GM21526 (cell line): ENCODE measurements at regions not wholly inside any gene's neighbourhood (a gene's known extent, or its start where the extent isn't known, plus 50 kb on each side); places are given as distances from the start of the nearest gene placed in this dataset.
"Not testable (repeated sequence)": the region's sequence is repeated elsewhere in the genome, so short reads cannot be mapped to it uniquely, and the experiment has no call there.

Experiments
- ATAC-seq: cut with Tn5 transposase; IDR thresholded peaks from one replicate; pipeline ENCODE4 v1.9.1; 2021; ENCODE audit warnings: moderate library complexity; ENCODE audit not compliant: unreplicated experiment, low FRiP score

DNA sequence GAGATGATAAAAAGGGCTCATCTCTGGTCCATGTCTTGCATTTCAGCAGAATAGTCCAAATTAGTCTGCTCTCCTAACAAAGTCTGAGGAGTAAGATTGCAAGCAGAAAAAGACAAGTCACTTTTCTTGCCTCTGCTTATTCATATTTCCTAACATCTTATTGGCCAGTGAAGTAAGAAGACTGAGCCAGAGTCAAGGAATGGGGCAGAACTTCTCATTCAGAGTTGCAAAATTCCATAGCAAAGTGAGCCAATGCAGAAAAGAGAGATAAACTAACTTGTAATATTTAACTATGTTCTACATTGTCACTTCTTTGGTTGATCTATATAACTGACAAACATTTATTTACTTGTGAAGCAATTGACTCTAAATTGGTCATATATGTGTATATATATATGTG is 2304.0 kb downstream of the ARAP2 start:
- ATAC-seq = no peak

DNA sequence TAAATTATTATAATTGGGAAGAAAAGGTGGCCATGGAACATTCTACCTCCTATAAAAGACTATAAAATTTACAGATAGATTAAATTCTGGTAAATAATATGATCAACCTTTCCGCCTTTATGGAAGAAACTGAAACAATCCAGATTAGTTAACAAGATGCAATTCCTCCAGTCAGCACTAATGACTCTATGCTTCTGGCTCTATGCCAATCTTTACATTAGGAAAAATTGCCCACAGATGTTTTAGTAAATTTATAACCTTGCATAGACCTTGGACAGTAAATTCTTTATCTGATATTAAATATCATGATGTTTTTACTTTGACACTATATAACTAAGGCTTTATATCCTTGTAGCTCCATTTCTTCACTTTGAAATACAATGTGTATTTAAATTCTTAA is 2302.5 kb downstream of the ARAP2 start:
- ATAC-seq = no peak

GRCh38 chr4:33948921-33949320 is 2295.4 kb downstream of the ARAP2 start:
- ATAC-seq = no peak

DNA sequence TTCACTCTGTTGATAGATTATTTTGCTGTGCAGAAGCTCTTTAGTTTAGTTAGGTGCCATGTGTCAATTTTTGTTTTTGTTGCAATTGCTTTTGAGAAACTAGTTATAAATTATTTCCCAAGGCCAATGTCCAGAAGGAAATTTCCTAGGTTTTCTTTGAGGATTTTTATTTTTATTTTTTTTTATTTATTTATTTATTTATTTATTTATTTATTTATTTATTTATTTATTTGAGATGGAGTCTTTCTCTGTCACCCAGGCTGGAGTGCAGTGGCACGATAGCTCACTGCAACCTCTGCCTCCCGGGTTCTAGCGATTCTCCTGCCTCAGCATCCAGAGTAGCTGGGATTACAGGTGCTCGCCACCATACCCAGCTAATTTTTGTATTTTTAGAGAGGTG is 2290.5 kb downstream of the ARAP2 start:
- not testable (repeated sequence) for ATAC-seq

- no peak for ATAC-seq
Measured at GRCh38 chr4:33954759-33955158, 2289.6 kb downstream of the ARAP2 start.

DNA sequence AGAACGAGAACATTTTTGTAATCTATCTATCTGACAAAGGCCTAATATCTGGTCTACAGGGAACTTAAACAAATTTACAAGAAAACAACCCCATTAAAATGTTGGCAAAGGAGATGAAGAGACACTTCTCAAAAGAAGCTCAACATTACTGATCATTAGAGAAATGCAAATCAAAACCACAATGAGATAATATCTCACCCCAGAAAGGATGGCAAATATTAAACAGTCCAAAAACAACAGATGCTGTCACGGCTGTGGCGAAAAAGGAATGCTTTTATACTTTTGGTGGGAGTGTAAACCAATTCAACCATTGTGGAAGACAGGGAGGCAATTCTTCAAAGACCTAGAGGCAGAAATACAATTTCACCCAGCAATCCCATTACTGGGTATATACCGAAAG is 2284.8 kb downstream of the ARAP2 start:
- ATAC-seq = no peak

DNA sequence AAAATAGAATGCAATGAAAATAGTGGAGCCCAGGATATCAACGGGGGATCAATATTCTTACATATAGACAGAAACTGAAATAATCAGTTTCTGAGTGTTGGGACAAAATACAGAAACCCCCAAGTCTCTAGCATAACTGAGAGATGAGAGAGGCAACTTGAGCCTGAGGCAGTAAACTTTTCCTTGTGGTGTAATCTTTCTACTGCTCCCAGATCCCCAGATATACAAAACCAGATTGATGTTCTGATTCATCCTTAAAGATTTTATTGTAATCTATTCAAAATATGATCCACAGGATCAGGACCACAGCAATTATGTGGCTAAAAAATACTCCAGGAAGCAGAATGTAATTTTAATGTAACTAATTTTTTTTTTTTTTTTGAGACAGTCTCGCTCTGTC is 2282.6 kb downstream of the ARAP2 start:
- ATAC-seq = no peak

DNA sequence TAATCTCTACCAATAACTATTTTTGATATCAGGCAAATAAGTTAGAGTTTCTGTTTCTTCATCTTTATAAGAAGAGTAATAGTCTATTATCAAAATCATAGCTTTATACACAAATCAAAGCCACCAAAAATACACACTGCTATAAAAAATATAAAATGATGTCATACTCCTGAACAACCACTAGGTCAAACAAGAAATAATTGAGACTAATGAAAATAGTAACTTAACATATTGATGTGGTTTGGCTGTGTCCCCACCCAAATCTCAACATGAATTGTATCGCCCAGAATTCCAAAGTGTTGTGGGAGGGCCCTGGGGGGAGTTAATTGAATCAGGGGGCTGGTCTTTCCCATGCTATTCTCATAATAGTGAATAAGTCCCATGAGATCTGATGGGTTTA is 2277.5 kb downstream of the ARAP2 start:
- ATAC-seq = no peak

GRCh38 chr4:33974270-33974669 is 2270.0 kb downstream of the ARAP2 start:
- no peak for ATAC-seq

GRCh38 chr4:33975995-33976394 is 2268.3 kb downstream of the ARAP2 start:
- ATAC-seq = no peak

GRCh38 chr4:33979781-33980180 is 2264.5 kb downstream of the ARAP2 start:
- not testable (repeated sequence) for ATAC-seq

DNA sequence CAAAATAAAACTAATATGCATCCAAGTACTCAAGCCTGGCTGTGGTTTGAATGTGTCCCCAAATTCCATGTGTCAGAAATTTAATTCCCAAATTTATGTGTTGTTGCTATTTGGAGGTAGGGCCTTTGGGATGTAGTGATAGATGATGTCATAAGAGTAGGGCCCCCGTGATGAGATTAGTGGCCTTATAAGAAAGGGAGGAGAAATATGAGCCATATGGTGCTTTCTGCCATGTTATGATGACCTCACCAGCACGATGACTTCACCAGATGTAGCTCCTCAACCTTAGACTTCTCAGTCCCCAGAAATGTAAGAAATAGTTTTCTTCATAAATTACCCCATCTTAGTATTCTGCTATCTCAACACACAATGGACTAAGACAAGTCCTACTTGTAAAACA is 2264.0 kb downstream of the ARAP2 start:
- no peak for ATAC-seq

DNA sequence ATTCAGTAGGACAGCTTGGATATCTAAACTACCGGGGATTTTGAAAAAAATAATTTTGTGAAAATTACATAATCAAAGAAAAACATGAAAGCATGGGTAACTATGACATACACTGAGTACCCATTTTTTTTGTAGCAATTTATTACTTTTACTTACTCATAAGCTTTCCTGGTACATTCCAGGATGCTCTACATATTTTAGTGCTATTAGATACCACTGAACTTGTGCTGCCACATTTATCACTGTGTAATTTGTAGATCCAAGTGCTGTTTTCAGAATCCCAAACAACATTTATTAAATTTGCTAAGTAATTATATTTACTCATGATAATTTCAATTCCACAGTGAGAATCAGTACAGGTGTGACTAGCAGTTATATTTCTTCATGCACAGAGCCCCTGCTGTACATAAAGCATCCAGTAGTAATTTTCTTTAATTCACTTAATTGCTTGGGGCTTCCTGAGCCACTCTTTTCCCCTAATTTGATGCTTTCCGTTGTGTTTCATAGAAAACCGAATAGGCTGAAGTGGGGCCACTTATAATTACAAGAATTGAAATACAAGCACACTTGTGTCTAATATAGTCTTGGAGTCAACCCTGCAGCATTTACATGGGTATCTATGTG is 2254.4 kb downstream of the ARAP2 start:
- no peak for ATAC-seq

GRCh38 chr4:33996075-33996718 is 2248.1 kb downstream of the ARAP2 start:
- no peak for ATAC-seq

GRCh38 chr4:33998291-33998690 is 2246.0 kb downstream of the ARAP2 start:
- no peak for ATAC-seq

DNA sequence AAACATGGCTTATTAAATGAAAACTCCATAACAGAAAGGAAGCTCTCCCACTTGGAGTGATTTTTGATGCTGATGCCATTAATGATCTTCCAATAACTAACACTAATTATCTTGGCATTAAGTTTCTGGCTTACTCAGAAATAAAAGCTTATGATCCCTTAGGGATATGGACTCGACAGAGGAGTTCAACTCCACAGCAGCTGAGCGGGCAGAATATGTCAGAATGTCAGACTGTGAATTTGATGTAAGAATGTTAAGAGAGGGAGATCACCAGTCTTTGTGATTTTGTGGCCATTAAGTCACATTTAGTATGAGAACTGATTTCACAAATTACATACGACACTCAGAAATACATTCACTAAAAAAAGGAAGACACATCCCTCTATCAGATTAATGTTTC is 2244.0 kb downstream of the ARAP2 start:
- no peak for ATAC-seq

- ATAC-seq = not testable (repeated sequence)
Measured at GRCh38 chr4:34006540-34006939, 2237.8 kb downstream of the ARAP2 start.

DNA sequence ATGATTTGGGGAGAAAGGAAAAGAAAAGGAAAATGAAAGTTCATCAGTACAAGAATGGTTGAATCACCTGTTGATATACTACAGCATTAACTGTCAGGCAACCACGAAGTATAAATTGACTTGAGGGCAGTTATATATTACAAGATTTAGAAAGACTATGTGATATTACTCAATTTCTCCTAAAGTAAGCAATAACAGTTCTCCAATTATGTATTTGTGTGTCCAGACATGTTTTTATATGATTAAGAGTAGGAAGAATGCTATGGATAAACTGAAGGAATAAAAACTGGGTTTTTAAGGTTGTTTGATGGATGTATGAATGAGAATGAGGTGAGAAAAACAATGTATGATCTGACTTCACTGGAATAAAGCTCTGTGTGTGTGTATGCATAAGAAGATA is 2234.4 kb downstream of the ARAP2 start:
- no peak for ATAC-seq

GRCh38 chr4:34010751-34011519 is 2233.4 kb downstream of the ARAP2 start:
- no peak for ATAC-seq

DNA sequence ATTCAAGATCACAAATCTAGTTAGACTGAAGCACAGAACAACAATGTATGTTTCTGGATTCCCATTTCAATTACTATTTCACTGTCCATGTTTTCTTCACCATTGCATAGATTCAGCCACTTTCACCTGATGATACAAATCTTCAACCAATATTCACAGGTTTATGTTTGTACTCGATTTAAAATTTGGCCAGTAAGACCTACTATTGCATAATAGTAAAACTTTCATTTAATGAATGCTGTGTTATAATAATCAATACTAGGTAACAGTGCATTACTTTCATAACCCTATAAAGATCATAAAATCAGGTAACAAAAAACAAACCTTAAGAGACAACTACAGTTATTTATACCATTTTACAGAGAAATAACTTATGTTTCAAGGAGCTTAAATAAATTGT is 2209.1 kb downstream of the ARAP2 start:
- no peak for ATAC-seq

- no peak for ATAC-seq
Measured at GRCh38 chr4:34037280-34037679, 2207.0 kb downstream of the ARAP2 start.

DNA sequence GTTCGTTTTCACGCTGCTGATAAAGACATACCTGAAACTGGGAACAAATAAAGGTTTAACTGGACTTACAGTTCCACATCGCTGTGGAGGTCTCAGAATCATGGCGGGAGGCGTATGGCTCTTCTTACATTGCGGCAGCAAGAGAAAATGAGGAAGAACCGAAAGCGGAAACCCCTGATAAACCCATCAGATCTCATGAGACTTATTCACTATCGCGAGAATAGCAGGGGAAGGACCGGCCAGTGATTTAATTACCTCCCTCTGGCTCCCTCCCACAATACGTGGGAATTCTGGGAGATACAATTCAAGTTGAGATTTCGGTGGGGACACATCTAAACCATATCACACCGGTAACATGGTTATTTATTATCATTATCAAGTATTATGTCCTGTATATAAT is 2204.5 kb downstream of the ARAP2 start:
- ATAC-seq = no peak
